ENCODE measurements at regions not wholly inside any gene's neighbourhood (a gene's known extent, or its start where the extent isn't known, plus 50 kb on each side); places are given as distances from the start of the nearest gene placed in this dataset.
"Not testable (repeated sequence)": the region's sequence is repeated elsewhere in the genome, so short reads cannot be mapped to it uniquely, and the experiment has no call there.

DNA sequence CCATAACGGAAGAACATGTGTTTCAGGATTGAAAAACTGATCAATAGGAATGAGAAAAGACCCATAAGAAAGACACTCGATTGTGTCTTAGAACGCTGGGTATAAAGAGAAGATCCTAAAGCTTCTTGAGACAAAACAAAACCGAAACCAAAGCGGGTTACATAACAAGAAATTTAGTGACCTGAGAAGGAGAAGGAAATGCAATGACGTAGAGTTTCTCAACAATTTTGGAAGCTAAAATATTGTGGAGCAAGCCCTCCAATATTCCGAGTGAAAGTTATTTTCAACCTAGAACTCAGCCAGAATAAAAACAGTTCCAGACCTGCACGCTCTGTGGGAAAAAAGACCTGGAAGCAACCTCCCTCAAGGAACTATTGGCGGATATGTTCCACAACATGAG, 81.9 kb upstream of the FREM1 start:
- in situ Hi-C loops (cut with HindIII; ENCODE audit: low sequenced_read_pairs): no loop called here
- TF ChIP-seq CTCF (IDR thresholded peaks at IDR 0.05; ENCODE audit: low read depth, low read length): no peak
- no peak for DNase-seq (ENCODE audit: low read depth, low spot score)
- no peak overlapping the region for H3K4me3 ChIP-seq (ENCODE audit: low read depth, low read length)

DNA sequence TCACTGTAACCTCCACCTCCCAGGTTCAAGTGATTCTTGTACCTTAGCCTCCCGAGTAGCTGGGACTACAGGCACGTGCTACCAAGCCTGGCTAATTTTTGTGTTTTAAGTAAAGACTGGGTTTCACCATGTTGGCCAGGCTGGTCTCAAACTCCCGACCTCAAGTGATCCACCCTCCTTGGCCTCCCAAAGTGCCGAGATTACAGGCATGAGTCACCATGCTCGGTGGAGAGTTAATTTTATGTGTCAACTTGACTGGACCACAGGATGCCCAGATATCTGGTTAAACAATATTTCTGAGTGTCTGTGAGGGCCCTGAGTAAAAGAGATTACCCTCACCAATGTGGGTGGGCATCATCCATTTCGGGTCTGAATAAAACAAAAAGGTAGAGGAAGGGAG, 80.4 kb upstream of the FREM1 start:
- DNase-seq (ENCODE audit: low read depth, low spot score); in situ Hi-C loops (cut with HindIII; ENCODE audit: low sequenced_read_pairs); H3K4me3 ChIP-seq (ENCODE audit: low read depth, low read length): not testable (repeated sequence)

GRCh38 chr9:14989811-14990210, 79.6 kb upstream of the FREM1 start:
- DNase-seq (ENCODE audit: low read depth, low spot score): no peak
- no peak for TF ChIP-seq CTCF (IDR thresholded peaks at IDR 0.05; ENCODE audit: low read depth, low read length)
- in situ Hi-C loops (cut with HindIII; ENCODE audit: low sequenced_read_pairs): no loop called here
- H3K4me3 ChIP-seq (ENCODE audit: low read depth, low read length): no peak overlapping the region

DNA sequence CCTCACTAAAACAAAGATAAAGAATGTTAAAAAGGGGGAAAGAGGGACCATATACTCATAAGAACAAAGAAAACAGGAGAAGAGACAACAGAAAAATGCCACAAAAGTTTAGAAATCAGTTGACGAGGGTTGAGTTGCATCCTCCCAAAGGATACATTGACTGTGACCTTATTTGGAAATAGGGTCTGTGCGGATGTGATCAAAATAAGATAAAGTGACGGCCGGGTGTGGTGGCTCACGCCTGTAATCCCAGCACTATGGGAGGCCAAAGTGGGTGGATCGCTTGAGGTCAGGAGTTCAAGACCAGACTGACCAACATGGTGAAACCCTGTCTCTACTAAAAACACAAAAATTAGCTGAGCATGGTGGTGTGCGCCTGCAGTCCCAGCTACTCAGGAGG, 79.1 kb upstream of the FREM1 start:
- in situ Hi-C loops (cut with HindIII; ENCODE audit: low sequenced_read_pairs); H3K4me3 ChIP-seq (ENCODE audit: low read depth, low read length); DNase-seq (ENCODE audit: low read depth, low spot score): not testable (repeated sequence)

- DNase-seq (ENCODE audit: low read depth, low spot score): no peak
- in situ Hi-C loops (cut with HindIII; ENCODE audit: low sequenced_read_pairs): no loop called here
- TF ChIP-seq CTCF (IDR thresholded peaks at IDR 0.05; ENCODE audit: low read depth, low read length): no peak
- H3K4me3 ChIP-seq (ENCODE audit: low read depth, low read length): no peak overlapping the region
These were observed 77.6 kb upstream of the FREM1 start for GRCh38 chr9:14987858-14988257.

- H3K4me3 ChIP-seq (ENCODE audit: low read depth, low read length): no peak overlapping the region
- no peak for TF ChIP-seq CTCF (IDR thresholded peaks at IDR 0.05; ENCODE audit: low read depth, low read length)
- no peak for DNase-seq (ENCODE audit: low read depth, low spot score)
- in situ Hi-C loops (cut with HindIII; ENCODE audit: low sequenced_read_pairs): no loop called here
These were observed 75.2 kb upstream of the FREM1 start for GRCh38 chr9:14985419-14985818.

GRCh38 chr9:14983599-14983998, 73.4 kb upstream of the FREM1 start:
- DNase-seq (ENCODE audit: low read depth, low spot score): no peak
- H3K4me3 ChIP-seq (ENCODE audit: low read depth, low read length): no peak overlapping the region
- TF ChIP-seq CTCF (IDR thresholded peaks at IDR 0.05; ENCODE audit: low read depth, low read length): no peak
- in situ Hi-C loops (cut with HindIII; ENCODE audit: low sequenced_read_pairs): no loop called here

DNA sequence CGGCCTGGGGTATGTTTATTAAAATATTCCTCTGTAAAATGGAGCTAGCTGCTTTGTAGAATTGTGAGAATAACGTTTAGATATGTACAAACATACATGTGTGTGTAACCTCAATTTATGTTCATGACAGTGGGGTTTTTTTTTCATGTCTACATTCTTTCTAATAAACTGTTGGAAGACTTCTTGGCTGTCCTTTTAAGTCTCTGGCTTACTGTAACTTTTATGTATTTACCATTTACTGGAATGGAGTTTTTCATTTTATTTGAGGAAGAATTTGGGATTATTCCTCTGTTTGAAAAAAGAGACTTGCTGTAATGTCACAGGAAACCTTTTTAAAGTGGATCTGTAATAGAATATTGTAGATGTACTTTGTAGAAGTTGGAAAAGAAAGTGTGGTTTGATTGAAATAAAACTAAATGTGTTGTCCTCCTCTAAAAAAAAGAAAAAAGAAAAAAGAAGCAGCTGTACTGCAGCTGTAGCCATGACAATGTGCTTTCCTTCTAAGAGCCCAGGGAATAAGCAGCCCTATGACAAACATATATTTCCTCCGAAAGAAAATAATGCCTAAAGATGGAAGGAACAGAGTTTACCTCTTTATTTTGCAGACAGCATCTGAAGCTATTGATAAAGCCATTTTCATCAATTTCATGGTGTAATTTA, 71.2 kb upstream of the FREM1 start:
- no peak for DNase-seq (ENCODE audit: low read depth, low spot score)
- TF ChIP-seq CTCF (IDR thresholded peaks at IDR 0.05; ENCODE audit: low read depth, low read length): no peak
- H3K4me3 ChIP-seq (ENCODE audit: low read depth, low read length): no peak overlapping the region
- in situ Hi-C loops (cut with HindIII; ENCODE audit: low sequenced_read_pairs): no loop called here

All from astrocyte of the spinal cord (primary cell).